Gastrocnemius medialis (tissue), 4 donors: ENCODE measurements at regions not wholly inside any gene's neighbourhood (a gene's known extent, or its start where the extent isn't known, plus 50 kb on each side); places are given as distances from the start of the nearest gene placed in this dataset.

Source experiments
- POLR2A ChIP-seq, 2 donors: fragments of 450-650 bp; IDR thresholded peaks; one replicate each; pipeline ENCODE4 v1.6.1; 2017; ENCODE audit warnings: antibody characterized with exemption in 2 of 2, mild to moderate bottlenecking in 2 of 2, moderate library complexity in 2 of 2
- TF ChIP-seq, protein P1 (sequence below), 5 experiments: fragments of 450-650 bp in 3 of 5; fragments of 200-600 bp in 2 of 5; sonication (generic) in 2 of 5; IDR thresholded peaks in 4 of 5; conservative IDR thresholded peaks in 1 of 5; 1 replicate in 4 of 5; 2 replicates in 1 of 5; pipeline ENCODE4 v1.5.1; 2016 to 2019; ENCODE audit warnings: antibody characterized with exemption in 5 of 5, mild to moderate bottlenecking in 3 of 5, moderate library complexity in 3 of 5

DNA sequence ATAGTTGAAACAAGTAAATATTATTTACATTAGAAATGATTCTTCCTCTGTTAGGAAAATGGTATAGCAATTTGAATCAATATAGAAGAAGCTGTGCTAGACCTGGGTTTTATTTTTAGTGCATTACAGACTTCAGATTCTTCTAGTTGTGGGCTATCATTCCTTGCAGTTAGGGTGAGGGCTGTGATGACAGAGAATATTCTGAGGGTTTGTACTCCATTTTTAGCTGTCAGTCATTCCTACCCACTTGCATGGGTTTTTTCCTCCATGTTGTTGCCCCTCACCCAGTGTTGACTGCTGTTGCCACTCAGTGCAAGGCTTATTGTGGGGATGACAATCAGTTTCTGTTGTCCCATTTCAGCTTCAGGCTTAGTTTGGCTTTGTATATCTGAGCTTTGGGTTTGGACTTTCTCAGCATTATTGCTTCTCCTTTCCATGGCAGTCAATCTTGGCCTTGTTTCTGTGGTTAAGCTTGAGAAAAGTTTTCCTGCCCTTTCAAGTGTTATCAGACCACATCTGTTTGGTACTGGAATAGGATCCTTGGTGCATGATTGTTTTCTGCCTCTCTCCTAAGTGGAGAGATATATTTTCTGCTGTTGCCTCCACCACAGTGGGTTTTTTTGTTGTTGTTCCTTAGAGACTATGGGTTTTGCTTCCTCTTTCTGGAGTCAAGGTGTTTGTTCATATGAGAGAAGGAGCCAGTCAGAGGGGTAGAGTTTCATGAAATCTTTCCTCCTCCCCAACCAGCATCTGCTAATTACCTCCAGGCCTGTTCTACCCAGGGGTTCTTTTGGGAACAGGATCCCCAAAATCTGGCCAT, 312.7 kb upstream of the CWC22 start:
- TF ChIP-seq, protein P1, sequence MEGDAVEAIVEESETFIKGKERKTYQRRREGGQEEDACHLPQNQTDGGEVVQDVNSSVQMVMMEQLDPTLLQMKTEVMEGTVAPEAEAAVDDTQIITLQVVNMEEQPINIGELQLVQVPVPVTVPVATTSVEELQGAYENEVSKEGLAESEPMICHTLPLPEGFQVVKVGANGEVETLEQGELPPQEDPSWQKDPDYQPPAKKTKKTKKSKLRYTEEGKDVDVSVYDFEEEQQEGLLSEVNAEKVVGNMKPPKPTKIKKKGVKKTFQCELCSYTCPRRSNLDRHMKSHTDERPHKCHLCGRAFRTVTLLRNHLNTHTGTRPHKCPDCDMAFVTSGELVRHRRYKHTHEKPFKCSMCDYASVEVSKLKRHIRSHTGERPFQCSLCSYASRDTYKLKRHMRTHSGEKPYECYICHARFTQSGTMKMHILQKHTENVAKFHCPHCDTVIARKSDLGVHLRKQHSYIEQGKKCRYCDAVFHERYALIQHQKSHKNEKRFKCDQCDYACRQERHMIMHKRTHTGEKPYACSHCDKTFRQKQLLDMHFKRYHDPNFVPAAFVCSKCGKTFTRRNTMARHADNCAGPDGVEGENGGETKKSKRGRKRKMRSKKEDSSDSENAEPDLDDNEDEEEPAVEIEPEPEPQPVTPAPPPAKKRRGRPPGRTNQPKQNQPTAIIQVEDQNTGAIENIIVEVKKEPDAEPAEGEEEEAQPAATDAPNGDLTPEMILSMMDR (IDR thresholded peaks at IDR 0.05 in 4 of 5, conservative IDR thresholded peaks at IDR 0.05 in 1 of 5), result no peak
- TF ChIP-seq POLR2A (IDR thresholded peaks at IDR 0.05), result no peak
